ENCODE measurements at regions not wholly inside any gene's neighbourhood (a gene's known extent, or its start where the extent isn't known, plus 50 kb on each side); places are given as distances from the start of the nearest gene placed in this dataset.
A peak's percentile ranks its signal among the peaks of the same experiment; 100 is the strongest.

DNA sequence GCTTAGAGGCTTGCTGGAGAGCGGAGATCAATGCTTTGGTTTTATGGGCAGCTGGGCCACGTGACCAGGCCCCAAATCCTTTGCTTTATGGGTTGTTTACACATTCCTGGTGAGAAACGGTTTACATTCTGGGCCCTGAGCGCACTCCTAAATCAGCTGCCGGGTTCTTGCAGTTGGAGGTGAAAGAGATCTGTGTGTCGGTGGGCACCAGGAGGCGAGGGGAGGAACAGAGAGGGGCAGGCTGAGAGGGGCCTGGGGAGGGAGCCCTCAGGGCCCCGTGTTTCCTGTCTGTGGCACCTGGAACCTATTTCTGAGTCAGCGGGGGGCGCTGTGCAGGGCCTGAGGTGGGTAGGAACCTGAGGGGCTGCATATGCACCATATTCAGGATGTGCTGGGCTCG lies 63.5 kb upstream of the HAND1 start:
- TF ChIP-seq, protein P1, sequence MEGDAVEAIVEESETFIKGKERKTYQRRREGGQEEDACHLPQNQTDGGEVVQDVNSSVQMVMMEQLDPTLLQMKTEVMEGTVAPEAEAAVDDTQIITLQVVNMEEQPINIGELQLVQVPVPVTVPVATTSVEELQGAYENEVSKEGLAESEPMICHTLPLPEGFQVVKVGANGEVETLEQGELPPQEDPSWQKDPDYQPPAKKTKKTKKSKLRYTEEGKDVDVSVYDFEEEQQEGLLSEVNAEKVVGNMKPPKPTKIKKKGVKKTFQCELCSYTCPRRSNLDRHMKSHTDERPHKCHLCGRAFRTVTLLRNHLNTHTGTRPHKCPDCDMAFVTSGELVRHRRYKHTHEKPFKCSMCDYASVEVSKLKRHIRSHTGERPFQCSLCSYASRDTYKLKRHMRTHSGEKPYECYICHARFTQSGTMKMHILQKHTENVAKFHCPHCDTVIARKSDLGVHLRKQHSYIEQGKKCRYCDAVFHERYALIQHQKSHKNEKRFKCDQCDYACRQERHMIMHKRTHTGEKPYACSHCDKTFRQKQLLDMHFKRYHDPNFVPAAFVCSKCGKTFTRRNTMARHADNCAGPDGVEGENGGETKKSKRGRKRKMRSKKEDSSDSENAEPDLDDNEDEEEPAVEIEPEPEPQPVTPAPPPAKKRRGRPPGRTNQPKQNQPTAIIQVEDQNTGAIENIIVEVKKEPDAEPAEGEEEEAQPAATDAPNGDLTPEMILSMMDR (IDR thresholded peaks at IDR 0.05), result 0 out of 2 replicates have a peak, but pooled peaks have one; percentile 22
- no peak for TF ChIP-seq POLR2AphosphoS5 (IDR thresholded peaks at IDR 0.05; ENCODE audit: low read depth, low read length)
- TF ChIP-seq TCF7L2 (IDR thresholded peaks at IDR 0.05; ENCODE audit: low read depth, low read length), result no peak
- TF ChIP-seq, protein P2, sequence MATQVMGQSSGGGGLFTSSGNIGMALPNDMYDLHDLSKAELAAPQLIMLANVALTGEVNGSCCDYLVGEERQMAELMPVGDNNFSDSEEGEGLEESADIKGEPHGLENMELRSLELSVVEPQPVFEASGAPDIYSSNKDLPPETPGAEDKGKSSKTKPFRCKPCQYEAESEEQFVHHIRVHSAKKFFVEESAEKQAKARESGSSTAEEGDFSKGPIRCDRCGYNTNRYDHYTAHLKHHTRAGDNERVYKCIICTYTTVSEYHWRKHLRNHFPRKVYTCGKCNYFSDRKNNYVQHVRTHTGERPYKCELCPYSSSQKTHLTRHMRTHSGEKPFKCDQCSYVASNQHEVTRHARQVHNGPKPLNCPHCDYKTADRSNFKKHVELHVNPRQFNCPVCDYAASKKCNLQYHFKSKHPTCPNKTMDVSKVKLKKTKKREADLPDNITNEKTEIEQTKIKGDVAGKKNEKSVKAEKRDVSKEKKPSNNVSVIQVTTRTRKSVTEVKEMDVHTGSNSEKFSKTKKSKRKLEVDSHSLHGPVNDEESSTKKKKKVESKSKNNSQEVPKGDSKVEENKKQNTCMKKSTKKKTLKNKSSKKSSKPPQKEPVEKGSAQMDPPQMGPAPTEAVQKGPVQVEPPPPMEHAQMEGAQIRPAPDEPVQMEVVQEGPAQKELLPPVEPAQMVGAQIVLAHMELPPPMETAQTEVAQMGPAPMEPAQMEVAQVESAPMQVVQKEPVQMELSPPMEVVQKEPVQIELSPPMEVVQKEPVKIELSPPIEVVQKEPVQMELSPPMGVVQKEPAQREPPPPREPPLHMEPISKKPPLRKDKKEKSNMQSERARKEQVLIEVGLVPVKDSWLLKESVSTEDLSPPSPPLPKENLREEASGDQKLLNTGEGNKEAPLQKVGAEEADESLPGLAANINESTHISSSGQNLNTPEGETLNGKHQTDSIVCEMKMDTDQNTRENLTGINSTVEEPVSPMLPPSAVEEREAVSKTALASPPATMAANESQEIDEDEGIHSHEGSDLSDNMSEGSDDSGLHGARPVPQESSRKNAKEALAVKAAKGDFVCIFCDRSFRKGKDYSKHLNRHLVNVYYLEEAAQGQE (IDR thresholded peaks at IDR 0.05; ENCODE audit: insufficient read depth in 1 of 2, low read depth in 2 of 2, low read length in 1 of 2), result no peak
